HCEC 1CT (cell line): ENCODE measurements at regions not wholly inside any gene's neighbourhood (a gene's known extent, or its start where the extent isn't known, plus 50 kb on each side); places are given as distances from the start of the nearest gene placed in this dataset.
"Not testable (repeated sequence)": the region's sequence is repeated elsewhere in the genome, so short reads cannot be mapped to it uniquely, and the experiment has no call there.

Experiments used
- DNase-seq: peaks from one replicate; pipeline ENCODE4 v3.0.0-alpha.2; 2017

GRCh38 chr6:102981490-102982015, 1588.0 kb downstream of the GRIK2 start:
- no peak for DNase-seq

- no peak for DNase-seq
These were observed 1587.4 kb downstream of the GRIK2 start for GRCh38 chr6:102980951-102981350.

GRCh38 chr6:102961902-102962301, 1568.4 kb downstream of the GRIK2 start:
- no peak for DNase-seq

- peak; percentile 4 for DNase-seq
These were observed 1557.5 kb downstream of the GRIK2 start for GRCh38 chr6:102950967-102951366.

GRCh38 chr6:102944475-102944874, 1551.0 kb downstream of the GRIK2 start:
- DNase-seq = peak; percentile 52

- DNase-seq = no peak
These were observed 1548.7 kb downstream of the GRIK2 start for GRCh38 chr6:102942206-102942605.

GRCh38 chr6:102936959-102937358, 1543.5 kb downstream of the GRIK2 start:
- no peak for DNase-seq

GRCh38 chr6:102928109-102928508, 1534.6 kb downstream of the GRIK2 start:
- DNase-seq = no peak

GRCh38 chr6:102918161-102918560, 1524.7 kb downstream of the GRIK2 start:
- no peak for DNase-seq

GRCh38 chr6:102911571-102911970, 1518.1 kb downstream of the GRIK2 start:
- no peak for DNase-seq

- DNase-seq = not testable (repeated sequence)
These were observed 1517.2 kb downstream of the GRIK2 start for GRCh38 chr6:102910701-102911139.

GRCh38 chr6:102907181-102907580, 1513.7 kb downstream of the GRIK2 start:
- no peak for DNase-seq

- no peak for DNase-seq
These were observed 1509.0 kb downstream of the GRIK2 start for GRCh38 chr6:102902471-102902870.

GRCh38 chr6:102895683-102896082, 1502.2 kb downstream of the GRIK2 start:
- no peak for DNase-seq

GRCh38 chr6:102885165-102885564, 1491.7 kb downstream of the GRIK2 start:
- DNase-seq = no peak

GRCh38 chr6:102853249-102853955, 1459.9 kb downstream of the GRIK2 start:
- no peak for DNase-seq

- peak; percentile 38 for DNase-seq
These were observed 1455.3 kb downstream of the GRIK2 start for GRCh38 chr6:102848796-102849195.

- DNase-seq = no peak
These were observed 1454.7 kb downstream of the GRIK2 start for GRCh38 chr6:102848210-102848609.

GRCh38 chr6:102841060-102841459, 1447.6 kb downstream of the GRIK2 start:
- DNase-seq = no peak

- no peak for DNase-seq
These were observed 1438.5 kb downstream of the GRIK2 start for GRCh38 chr6:102832021-102832420.

GRCh38 chr6:102820098-102820497, 1426.6 kb downstream of the GRIK2 start:
- no peak for DNase-seq

- DNase-seq = no peak
These were observed 1421.7 kb downstream of the GRIK2 start for GRCh38 chr6:102815207-102815606.

- no peak for DNase-seq
These were observed 1420.2 kb downstream of the GRIK2 start for GRCh38 chr6:102813489-102814275.

- peak; percentile 64 for DNase-seq
These were observed 1418.7 kb downstream of the GRIK2 start for GRCh38 chr6:102812242-102812641.
